Gastrocnemius medialis (tissue), 4 donors: ENCODE measurements at regions not wholly inside any gene's neighbourhood (a gene's known extent, or its start where the extent isn't known, plus 50 kb on each side); places are given as distances from the start of the nearest gene placed in this dataset.

ENCODE experiments used
- ATAC-seq, 2 donors: fragments of 150-250 bp; one replicate each; pipeline ENCODE4 v1.9.1; 2016
- DNase-seq, 2 donors: peaks; one replicate each; pipeline ENCODE4 v3.0.0-alpha.2; 2019
- H3K27ac ChIP-seq, 4 donors: fragments of 200-600 bp; sonication (generic); 1 replicate in 1 of 4; 2 replicates in 3 of 4; pipeline ENCODE4 v1.5.1; 2016 to 2018; ENCODE audit warnings: mild to moderate bottlenecking in 2 of 4, moderate library complexity in 1 of 4
- H3K27me3 ChIP-seq, 3 donors: fragments of 200-600 bp; sonication (generic) in 2 of 3; 1 replicate in 1 of 3; 2 replicates in 2 of 3; pipeline versions ENCODE4 v1.5.1 to v1.6.0; 2016 to 2019; ENCODE audit warnings: mild to moderate bottlenecking in 1 of 3, moderate library complexity in 1 of 3
- H3K36me3 ChIP-seq, 2 donors: fragments of 200-600 bp; sonication (generic) in 1 of 2; one replicate each; pipeline ENCODE4 v1.5.1; 2017 to 2018
- H3K4me1 ChIP-seq, 2 donors: fragments of 200-600 bp; sonication (generic) in 1 of 2; one replicate each; pipeline ENCODE4 v1.5.1; 2016 to 2017; ENCODE audit warnings: mild to moderate bottlenecking in 2 of 2
- H3K4me3 ChIP-seq, 4 donors: fragments of 200-600 bp; sonication (generic) in 3 of 4; 1 replicate in 1 of 4; 2 replicates in 3 of 4; pipeline ENCODE4 v1.5.1; 2016 to 2019; ENCODE audit warnings: mild to moderate bottlenecking in 2 of 4
- H3K9me3 ChIP-seq, 3 donors: fragments of 200-600 bp; sonication (generic) in 2 of 3; 1 replicate in 1 of 3; 2 replicates in 2 of 3; pipeline ENCODE4 v1.5.1; 2016 to 2019
- POLR2A ChIP-seq, 2 donors: fragments of 450-650 bp; IDR thresholded peaks; one replicate each; pipeline ENCODE4 v1.6.1; 2017; ENCODE audit warnings: antibody characterized with exemption in 2 of 2, mild to moderate bottlenecking in 2 of 2, moderate library complexity in 2 of 2
- in situ Hi-C, 4 donors: fragments of 200-750 bp; cut with MboI; loops; one replicate each; pipeline versions ENCODE4 v1.15.0 to v1.8.0; 2017; ENCODE audit warnings: low sequenced_read_pairs in 4 of 4
- intact Hi-C: fragments of 100-400 bp; cut with DNase I; formaldehyde crosslinking; loops from one replicate; pipeline ENCODE4 v1.15.1; 2023; ENCODE audit warnings: low total_unique reads
- TF ChIP-seq, protein P1 (sequence below), 5 experiments: fragments of 450-650 bp in 3 of 5; fragments of 200-600 bp in 2 of 5; sonication (generic) in 2 of 5; IDR thresholded peaks in 4 of 5; conservative IDR thresholded peaks in 1 of 5; 1 replicate in 4 of 5; 2 replicates in 1 of 5; pipeline ENCODE4 v1.5.1; 2016 to 2019; ENCODE audit warnings: antibody characterized with exemption in 5 of 5, mild to moderate bottlenecking in 3 of 5, moderate library complexity in 3 of 5

DNA sequence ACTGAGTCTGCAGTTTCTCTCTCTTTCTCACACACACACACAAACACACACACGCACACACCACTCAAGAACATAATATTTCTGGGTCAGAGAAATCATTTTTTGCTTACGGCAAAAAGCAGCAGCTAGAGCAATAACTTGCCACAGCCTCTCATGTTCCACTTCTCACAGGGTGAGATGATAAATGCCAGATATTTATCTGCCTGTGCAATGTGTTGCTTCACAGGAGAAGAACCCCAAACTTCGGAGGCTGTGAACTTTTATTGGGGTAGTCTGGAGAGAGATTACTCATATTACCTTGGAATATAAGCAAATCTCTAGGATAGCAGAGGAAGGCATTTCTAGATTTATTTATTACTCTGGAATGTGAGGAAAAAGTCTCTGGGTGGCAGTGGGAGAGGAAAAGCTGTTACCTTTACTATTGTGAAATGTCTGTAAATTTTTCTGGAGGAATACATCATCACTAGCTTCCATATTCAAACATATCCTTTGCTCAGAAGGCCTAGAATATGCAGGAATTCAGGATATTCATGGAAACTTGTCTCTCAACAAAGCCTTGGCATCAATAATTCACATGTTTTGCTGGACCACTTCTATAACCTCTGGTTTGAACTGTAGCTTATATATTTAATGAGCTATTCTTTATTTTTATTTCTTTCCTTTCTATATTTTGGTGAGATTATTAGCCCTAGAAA lies 369.2 kb downstream of the NSUN3 start:
- H3K9me3 ChIP-seq: no peaks in the 10 kb centered on the region
- no peaks in the 10 kb centered on the region for H3K4me1 ChIP-seq
- no peak overlapping the region for H3K27ac ChIP-seq
- intact Hi-C loops: no loop called here
- no peak for TF ChIP-seq POLR2A (IDR thresholded peaks at IDR 0.05)
- TF ChIP-seq, protein P1, sequence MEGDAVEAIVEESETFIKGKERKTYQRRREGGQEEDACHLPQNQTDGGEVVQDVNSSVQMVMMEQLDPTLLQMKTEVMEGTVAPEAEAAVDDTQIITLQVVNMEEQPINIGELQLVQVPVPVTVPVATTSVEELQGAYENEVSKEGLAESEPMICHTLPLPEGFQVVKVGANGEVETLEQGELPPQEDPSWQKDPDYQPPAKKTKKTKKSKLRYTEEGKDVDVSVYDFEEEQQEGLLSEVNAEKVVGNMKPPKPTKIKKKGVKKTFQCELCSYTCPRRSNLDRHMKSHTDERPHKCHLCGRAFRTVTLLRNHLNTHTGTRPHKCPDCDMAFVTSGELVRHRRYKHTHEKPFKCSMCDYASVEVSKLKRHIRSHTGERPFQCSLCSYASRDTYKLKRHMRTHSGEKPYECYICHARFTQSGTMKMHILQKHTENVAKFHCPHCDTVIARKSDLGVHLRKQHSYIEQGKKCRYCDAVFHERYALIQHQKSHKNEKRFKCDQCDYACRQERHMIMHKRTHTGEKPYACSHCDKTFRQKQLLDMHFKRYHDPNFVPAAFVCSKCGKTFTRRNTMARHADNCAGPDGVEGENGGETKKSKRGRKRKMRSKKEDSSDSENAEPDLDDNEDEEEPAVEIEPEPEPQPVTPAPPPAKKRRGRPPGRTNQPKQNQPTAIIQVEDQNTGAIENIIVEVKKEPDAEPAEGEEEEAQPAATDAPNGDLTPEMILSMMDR (IDR thresholded peaks at IDR 0.05 in 4 of 5, conservative IDR thresholded peaks at IDR 0.05 in 1 of 5): no peak
- DNase-seq (no peak), ATAC-seq (no peak)
- H3K36me3 ChIP-seq: no peaks in the 10 kb centered on the region
- H3K4me3 ChIP-seq: no peak overlapping the region
- H3K27me3 ChIP-seq: no peaks in the 10 kb centered on the region
- in situ Hi-C loops: no loop called here

DNA sequence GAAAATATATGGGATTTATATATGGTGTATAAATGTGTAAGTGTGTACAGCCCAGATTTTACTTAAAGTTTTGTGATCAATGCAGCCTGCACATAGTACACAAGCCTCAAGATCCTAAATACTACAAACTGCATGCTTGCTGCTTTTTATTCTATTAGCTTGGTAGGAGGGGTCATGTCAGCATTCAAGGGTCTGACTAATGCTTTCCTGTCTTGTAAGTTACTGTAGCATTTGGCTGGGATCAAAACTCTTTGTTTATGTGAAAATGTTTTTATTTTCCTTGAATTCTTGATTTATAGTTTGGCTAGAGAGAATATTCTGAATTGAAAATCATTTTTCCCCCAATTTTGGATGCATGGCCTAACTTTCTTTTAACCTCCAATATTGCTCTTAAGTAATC lies 370.9 kb downstream of the NSUN3 start:
- no peaks in the 10 kb centered on the region for H3K4me1 ChIP-seq

DNA sequence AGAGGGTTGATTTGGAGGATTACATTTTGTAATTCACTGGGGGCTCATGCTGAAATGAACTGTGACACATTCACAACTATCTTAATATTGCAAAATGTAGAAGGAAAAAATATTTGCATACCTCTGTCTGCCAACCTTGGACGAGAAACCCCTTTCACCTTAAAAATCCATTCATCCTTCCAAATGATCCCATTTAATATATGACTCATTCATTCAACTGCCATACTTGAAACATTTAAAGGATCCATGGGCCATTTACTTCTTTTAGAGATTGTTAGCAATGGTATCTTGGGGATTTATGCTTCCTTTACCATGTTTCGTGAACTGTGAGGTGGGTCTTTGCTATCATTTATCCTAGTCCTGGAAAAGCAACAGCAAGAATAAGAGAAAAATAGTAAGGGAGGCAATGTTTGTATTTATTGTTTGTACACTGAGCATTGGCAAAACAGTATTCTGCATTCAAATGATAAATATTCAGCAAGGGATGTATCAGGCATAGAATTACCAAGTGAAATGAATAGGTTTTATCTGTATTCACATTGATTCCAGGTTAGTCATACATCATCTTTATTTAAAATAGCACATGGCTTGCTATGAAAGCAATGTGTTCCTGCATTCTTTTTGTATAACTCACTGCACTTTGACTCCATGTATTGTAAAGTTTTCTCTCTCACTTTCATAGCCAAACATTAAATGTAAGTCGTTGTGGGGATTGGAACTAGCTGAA lies 378.1 kb downstream of the NSUN3 start:
- Histone ChIP-seq H3K4me1 (no peaks in the 10 kb centered on the region), H3K9me3 (no peaks in the 10 kb centered on the region), H3K27ac (no peak overlapping the region), H3K4me3 (no peak overlapping the region), H3K27me3 (no peaks in the 10 kb centered on the region), H3K36me3 (no peaks in the 10 kb centered on the region)
- intact Hi-C loops: no loop called here
- ATAC-seq (no peak), DNase-seq (no peak)
- in situ Hi-C loops: no loop called here
- TF ChIP-seq POLR2A (IDR thresholded peaks at IDR 0.05): no peak
- TF ChIP-seq, protein P1 (IDR thresholded peaks at IDR 0.05 in 4 of 5, conservative IDR thresholded peaks at IDR 0.05 in 1 of 5): no peak

More for the DNA sequence above, 370.9 kb downstream of the NSUN3 start:
- no peak for ATAC-seq
- H3K36me3 ChIP-seq: no peaks in the 10 kb centered on the region
- H3K4me3 ChIP-seq: no peak overlapping the region
- H3K9me3 ChIP-seq: no peaks in the 10 kb centered on the region
- in situ Hi-C loops: no loop called here
- intact Hi-C loops: no loop called here
- H3K27ac ChIP-seq: no peak overlapping the region
- H3K27me3 ChIP-seq: no peaks in the 10 kb centered on the region
- TF ChIP-seq, protein P1 (IDR thresholded peaks at IDR 0.05 in 4 of 5, conservative IDR thresholded peaks at IDR 0.05 in 1 of 5): no peak
- no peak for TF ChIP-seq POLR2A (IDR thresholded peaks at IDR 0.05)
- DNase-seq: no peak

DNA sequence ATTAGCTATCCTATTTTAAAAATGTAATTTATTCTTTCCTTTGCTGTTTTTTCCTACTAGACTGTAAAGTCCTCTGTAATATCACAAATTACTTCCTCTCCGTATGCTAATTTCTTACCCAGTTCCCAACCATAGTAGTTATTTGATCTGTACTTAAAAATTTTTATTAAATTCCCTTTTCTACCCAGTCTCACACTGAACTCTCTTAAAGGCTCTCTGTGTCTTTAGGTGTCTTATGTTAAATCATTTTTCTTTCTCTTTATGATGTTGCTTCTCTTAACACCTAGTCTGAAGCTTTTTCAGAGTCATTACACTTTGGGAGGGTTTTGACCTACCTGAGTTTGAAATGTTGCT lies 378.6 kb downstream of the NSUN3 start:
- no peak overlapping the region for H3K27ac ChIP-seq
- TF ChIP-seq, protein P1 (IDR thresholded peaks at IDR 0.05 in 4 of 5, conservative IDR thresholded peaks at IDR 0.05 in 1 of 5): no peak
- no peak for TF ChIP-seq POLR2A (IDR thresholded peaks at IDR 0.05)
- H3K36me3 ChIP-seq: no peaks in the 10 kb centered on the region
- H3K4me3 ChIP-seq: no peak overlapping the region
- intact Hi-C loops: no loop called here
- no peaks in the 10 kb centered on the region for H3K4me1 ChIP-seq
- in situ Hi-C loops: no loop called here
- H3K9me3 ChIP-seq: no peaks in the 10 kb centered on the region
- no peaks in the 10 kb centered on the region for H3K27me3 ChIP-seq
- DNase-seq (no peak), ATAC-seq (no peak)
